Stromal cell of bone marrow (primary cell): ENCODE measurements at regions not wholly inside any gene's neighbourhood (a gene's known extent, or its start where the extent isn't known, plus 50 kb on each side); places are given as distances from the start of the nearest gene placed in this dataset.
A peak's percentile ranks its signal among the peaks of the same experiment; 100 is the strongest.
"Not testable (repeated sequence)": the region's sequence is repeated elsewhere in the genome, so short reads cannot be mapped to it uniquely, and the experiment has no call there.

Experiments
- DNase-seq: peaks from one replicate; pipeline ENCODE4 v3.0.0-alpha.2; 2012; ENCODE audit warnings: low read depth

- DNase-seq = no peak
These were observed 172.8 kb upstream of the SPRED2 start for GRCh38 chr2:65605058-65605742.

- DNase-seq = no peak
These were observed 171.8 kb upstream of the SPRED2 start for GRCh38 chr2:65604246-65604645.

- DNase-seq = no peak
These were observed 170.3 kb upstream of the SPRED2 start for GRCh38 chr2:65602603-65603235.

DNA sequence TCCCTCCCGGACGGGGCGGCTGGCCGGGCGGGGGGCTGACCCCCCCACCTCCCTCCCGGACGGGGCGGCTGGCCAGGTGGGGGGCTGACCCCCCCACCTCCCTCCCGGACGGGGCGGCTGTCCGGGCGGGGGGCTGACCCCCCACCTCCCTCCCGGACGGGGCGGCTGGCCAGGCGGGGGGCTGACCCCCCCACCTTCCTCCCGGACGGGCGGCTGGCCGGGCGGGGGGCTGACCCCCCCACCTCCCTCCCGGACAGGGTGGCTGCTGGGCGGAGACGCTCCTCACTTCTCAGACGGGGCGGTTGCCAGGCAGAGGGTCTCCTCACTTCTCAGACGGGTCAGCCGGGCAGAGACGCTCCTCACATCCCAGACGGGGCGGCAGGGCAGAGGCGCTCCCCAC is 168.5 kb upstream of the SPRED2 start:
- DNase-seq = not testable (repeated sequence)

- DNase-seq = not testable (repeated sequence)
These were observed 168.0 kb upstream of the SPRED2 start for GRCh38 chr2:65600351-65600750.

DNA sequence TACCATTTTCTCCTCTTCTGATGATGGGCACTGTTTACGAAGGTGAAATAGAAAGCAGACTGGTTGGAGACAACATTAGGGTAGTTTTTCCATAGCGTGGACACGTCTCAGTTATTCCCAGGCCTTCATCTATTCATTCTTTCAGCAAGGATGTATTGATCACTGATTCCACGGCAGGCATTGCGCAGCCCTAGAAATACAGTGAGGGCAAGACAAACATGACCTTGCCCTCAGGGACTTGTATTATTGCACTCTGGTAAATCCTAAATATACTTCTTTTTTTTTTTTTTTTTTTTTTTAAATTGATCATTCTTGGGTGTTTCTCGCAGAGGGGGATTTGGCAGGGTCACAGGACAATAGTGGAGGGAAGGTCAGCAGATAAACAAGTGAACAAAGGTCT is 167.3 kb upstream of the SPRED2 start:
- DNase-seq = no peak

DNA sequence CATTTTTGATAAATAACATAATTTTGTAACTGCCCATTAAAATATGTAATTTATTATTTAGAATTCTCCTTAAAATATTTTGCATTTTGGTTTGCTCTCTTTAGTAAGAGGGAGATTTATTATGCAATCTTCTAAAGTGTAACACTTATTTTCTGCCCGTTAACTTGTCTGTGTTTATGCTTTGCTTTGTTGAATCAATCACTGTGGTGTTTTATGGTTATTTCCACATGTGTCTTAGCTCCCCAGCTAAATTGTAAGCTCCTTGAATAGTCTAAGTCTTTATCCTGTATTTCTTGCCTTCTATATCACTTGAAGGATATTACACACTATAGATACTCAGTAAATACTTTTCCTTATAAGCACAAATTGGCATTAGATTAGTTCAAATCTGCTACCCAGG is 166.6 kb upstream of the SPRED2 start:
- no peak for DNase-seq

- no peak for DNase-seq
These were observed 165.9 kb upstream of the SPRED2 start for GRCh38 chr2:65598264-65598663.

- no peak for DNase-seq
These were observed 163.2 kb upstream of the SPRED2 start for GRCh38 chr2:65595630-65596029.

GRCh38 chr2:65594150-65594549 is 161.8 kb upstream of the SPRED2 start:
- no peak for DNase-seq

DNA sequence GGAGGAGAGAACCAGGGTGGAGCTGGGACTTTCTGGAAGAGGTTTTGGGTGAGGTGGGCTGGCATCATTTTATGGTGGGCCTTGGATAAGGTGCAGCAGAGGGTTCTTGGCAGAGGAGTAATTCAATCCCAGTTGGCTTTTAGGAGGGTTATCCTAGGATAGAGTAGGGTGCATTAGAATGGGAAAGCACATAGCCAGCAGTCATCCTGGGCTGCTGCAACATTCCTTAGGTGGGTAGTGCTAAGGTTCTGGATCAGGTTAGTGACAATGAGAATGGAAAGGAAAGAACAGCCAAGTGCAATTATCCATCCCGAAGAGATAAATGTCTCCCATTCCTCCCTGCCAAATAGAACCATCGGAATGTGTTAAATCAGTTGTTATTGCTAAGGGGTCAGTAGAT is 157.3 kb upstream of the SPRED2 start:
- DNase-seq = no peak

GRCh38 chr2:65587779-65588178 is 155.4 kb upstream of the SPRED2 start:
- DNase-seq = no peak

- no peak for DNase-seq
These were observed 154.1 kb upstream of the SPRED2 start for GRCh38 chr2:65586516-65586915.

DNA sequence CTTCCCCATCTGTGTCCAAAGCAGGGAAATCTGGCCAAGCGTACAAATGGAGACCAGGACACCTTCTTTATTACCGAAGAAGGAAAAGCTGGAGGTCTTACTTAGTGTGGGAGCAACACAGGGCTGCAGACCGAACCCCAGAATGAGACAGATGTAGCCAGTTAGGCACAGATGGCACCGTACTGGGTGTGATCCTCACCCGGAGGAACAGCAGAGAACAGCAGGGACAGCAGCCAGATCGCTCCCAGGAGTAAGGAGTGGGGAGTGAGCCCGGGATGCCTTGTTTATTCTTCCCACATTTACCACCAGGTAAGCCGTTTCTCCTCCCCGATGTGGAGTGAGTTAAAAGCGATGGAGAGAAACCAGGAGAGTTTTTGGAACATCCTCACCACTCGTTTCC is 150.7 kb upstream of the SPRED2 start:
- no peak for DNase-seq

DNA sequence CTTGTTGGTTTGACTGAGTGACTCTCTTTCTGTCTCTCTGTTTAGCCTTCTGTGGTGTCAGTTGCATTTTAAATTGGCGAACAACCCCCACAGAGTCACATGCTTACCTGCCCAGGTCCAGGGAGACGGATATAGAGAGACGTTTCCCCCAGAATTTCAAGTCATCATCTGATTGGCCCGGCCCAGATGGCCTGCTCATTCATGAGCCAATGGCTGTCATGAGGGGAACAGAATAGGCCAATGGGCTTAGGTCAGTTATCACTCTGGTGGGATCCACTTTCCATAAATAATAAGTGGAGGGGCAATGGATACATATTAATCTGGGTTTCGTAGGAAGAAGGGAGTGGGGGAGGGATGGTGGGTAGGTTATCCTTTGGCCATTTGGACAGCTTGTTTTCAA is 150.0 kb upstream of the SPRED2 start:
- no peak for DNase-seq

GRCh38 chr2:65580824-65581223 is 148.4 kb upstream of the SPRED2 start:
- no peak for DNase-seq

- DNase-seq = no peak
These were observed 147.3 kb upstream of the SPRED2 start for GRCh38 chr2:65579506-65580235.

- no peak for DNase-seq
These were observed 145.3 kb upstream of the SPRED2 start for GRCh38 chr2:65577654-65578053.

GRCh38 chr2:65576861-65577601 is 144.6 kb upstream of the SPRED2 start:
- peak; percentile 81 for DNase-seq

- no peak for DNase-seq
These were observed 143.9 kb upstream of the SPRED2 start for GRCh38 chr2:65576278-65576677.

DNA sequence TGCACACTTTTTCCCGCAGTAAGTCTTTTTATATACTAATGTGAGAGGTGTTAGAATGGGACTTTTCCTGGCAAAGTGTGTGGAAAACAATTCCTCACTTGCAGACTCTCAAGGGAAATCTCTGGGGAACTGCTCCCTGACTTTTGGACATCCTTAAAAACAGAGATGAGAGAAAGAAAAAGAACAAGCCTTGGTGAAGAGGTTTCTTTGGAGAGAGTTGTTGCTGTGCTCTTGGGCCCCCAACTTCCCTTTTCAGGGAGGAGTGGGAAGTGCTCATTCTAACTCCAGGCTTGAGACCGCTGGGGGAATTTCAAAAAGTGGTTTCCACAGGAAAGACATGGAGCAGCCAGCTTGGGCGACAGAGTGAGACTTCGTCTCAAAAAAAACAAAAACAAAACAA is 142.6 kb upstream of the SPRED2 start:
- DNase-seq = peak; percentile 8

DNA sequence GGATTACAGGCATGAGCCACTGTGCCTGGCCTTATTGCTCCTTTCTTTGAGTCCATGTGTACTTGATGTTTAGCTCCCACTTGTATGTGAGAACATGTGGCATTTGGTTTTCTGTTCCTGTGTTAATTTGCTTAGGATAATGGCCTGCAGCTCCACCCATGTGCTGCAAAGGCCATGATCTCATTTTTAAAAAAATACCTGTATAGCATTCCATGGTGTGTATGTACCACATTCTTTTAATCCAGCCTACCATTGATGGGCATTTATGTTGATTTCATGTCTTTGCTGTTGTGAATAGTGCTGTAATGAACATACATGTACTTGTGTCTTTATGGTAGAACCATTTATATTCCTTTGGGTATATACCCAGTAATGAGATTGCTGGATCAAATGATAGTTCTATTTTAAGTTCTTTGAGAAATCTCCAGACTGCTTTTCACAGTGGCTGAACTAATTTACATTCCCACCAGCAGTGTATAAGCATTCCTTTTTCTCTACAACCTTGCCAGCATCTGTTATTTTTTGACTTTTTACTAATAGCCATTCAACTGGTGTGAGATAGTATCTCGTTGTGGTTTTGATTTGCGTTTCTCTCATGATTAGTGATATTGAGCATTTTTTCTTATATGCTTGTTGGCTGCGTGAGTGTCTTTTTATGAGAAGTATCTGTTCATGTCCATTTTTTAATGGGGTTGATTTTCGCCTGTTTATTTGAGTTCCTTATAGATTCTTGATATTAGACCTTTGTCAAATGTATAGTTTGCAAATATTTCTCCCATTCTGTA is 136.4 kb upstream of the SPRED2 start:
- not testable (repeated sequence) for DNase-seq
